K562 (cell line): ENCODE measurements at regions not wholly inside any gene's neighbourhood (a gene's known extent, or its start where the extent isn't known, plus 50 kb on each side); places are given as distances from the start of the nearest gene placed in this dataset.

Source experiments
- CEBPB ChIP-seq: fragments of 450-650 bp; IDR thresholded peaks from 2 replicates; pipeline ENCODE4 v1.6.1; 2016; ENCODE audit warnings: missing genetic modification characterization, missing compliant biosample characterization
- MAZ ChIP-seq, 2 experiments: fragments of 450-650 bp in 1 of 2; sonication (generic) in 1 of 2; formaldehyde crosslinking; IDR thresholded peaks in 1 of 2; conservative IDR thresholded peaks in 1 of 2; 2 replicates each; pipeline versions ENCODE4 v1.4.0 to v1.5.0; 2020; ENCODE audit warnings: mild to moderate bottlenecking in 1 of 2, missing genetic modification reagents in 1 of 2
- NR2F6 ChIP-seq: fragments of 450-650 bp; formaldehyde crosslinking; IDR thresholded peaks from 2 replicates; pipeline ENCODE4 v1.4.0; 2020; ENCODE audit warnings: mild to moderate bottlenecking
- POLR2AphosphoS2 ChIP-seq: IDR thresholded peaks from 2 replicates; pipeline ENCODE4 v1.6.1; 2012; ENCODE audit warnings: low read length, improper control_type of control experiment
- SRF ChIP-seq, 2 experiments: fragments of 250-450, 450-650 bp in 1 of 2; sonication (Bioruptor Pico) in 1 of 2; sonication (generic) in 1 of 2; formaldehyde crosslinking; IDR thresholded peaks; 2 replicates each; pipeline versions ENCODE4 v1.5.0 to v1.5.1; 2020 to 2022; ENCODE audit warnings: mild to moderate bottlenecking in 1 of 2, missing genetic modification reagents in 1 of 2
- TBL1XR1 ChIP-seq, 2 experiments: IDR thresholded peaks; 2 replicates each; pipeline ENCODE4 v1.6.1; 2012; ENCODE audit warnings: improper control_type of control experiment in 2 of 2, low read length in 2 of 2, mild to moderate bottlenecking in 1 of 2
- ZNF384 ChIP-seq: IDR thresholded peaks from 2 replicates; pipeline ENCODE4 v1.6.1; 2012; ENCODE audit warnings: low read depth, low read length, improper control_type of control experiment
- ZNF41 ChIP-seq: fragments of 250-450 bp; sonication (Bioruptor Pico); conservative IDR thresholded peaks from 2 replicates; pipeline ENCODE4 v1.4.0; 2020; ENCODE audit warnings: mild to moderate bottlenecking
- TF ChIP-seq, protein P1 (sequence below), 2 experiments: fragments of 450-650 bp; IDR thresholded peaks; 2 replicates each; pipeline ENCODE4 v1.6.1; 2016; ENCODE audit warnings: mild to moderate bottlenecking in 2 of 2, borderline replicate concordance in 1 of 2, low read depth in 1 of 2, moderate library complexity in 1 of 2
- TF ChIP-seq, protein P2 (sequence below): fragments of 450-650 bp; formaldehyde crosslinking; IDR thresholded peaks from 2 replicates; pipeline ENCODE4 v1.4.0; 2020; ENCODE audit warnings: mild to moderate bottlenecking, moderate library complexity

DNA sequence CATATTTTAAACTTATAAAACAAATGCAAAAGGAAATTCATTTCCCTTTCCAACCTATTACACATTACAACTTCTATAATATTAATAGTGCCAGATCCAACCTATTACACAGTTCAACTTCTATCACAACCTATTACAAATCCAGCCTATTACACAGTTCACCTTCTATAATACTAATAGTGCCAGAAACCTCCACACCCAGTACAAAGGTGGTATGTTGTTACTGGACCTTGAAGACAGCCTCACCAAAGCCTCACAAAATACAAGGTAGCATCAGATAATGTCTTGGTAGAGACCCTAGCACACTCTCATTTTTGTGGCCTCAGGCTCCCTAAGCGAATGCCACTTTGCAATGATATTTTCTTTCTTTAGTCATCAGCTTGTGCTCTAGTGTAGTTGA, 68.7 kb upstream of the PELI2 start (continued):
- TF ChIP-seq, protein P1, sequence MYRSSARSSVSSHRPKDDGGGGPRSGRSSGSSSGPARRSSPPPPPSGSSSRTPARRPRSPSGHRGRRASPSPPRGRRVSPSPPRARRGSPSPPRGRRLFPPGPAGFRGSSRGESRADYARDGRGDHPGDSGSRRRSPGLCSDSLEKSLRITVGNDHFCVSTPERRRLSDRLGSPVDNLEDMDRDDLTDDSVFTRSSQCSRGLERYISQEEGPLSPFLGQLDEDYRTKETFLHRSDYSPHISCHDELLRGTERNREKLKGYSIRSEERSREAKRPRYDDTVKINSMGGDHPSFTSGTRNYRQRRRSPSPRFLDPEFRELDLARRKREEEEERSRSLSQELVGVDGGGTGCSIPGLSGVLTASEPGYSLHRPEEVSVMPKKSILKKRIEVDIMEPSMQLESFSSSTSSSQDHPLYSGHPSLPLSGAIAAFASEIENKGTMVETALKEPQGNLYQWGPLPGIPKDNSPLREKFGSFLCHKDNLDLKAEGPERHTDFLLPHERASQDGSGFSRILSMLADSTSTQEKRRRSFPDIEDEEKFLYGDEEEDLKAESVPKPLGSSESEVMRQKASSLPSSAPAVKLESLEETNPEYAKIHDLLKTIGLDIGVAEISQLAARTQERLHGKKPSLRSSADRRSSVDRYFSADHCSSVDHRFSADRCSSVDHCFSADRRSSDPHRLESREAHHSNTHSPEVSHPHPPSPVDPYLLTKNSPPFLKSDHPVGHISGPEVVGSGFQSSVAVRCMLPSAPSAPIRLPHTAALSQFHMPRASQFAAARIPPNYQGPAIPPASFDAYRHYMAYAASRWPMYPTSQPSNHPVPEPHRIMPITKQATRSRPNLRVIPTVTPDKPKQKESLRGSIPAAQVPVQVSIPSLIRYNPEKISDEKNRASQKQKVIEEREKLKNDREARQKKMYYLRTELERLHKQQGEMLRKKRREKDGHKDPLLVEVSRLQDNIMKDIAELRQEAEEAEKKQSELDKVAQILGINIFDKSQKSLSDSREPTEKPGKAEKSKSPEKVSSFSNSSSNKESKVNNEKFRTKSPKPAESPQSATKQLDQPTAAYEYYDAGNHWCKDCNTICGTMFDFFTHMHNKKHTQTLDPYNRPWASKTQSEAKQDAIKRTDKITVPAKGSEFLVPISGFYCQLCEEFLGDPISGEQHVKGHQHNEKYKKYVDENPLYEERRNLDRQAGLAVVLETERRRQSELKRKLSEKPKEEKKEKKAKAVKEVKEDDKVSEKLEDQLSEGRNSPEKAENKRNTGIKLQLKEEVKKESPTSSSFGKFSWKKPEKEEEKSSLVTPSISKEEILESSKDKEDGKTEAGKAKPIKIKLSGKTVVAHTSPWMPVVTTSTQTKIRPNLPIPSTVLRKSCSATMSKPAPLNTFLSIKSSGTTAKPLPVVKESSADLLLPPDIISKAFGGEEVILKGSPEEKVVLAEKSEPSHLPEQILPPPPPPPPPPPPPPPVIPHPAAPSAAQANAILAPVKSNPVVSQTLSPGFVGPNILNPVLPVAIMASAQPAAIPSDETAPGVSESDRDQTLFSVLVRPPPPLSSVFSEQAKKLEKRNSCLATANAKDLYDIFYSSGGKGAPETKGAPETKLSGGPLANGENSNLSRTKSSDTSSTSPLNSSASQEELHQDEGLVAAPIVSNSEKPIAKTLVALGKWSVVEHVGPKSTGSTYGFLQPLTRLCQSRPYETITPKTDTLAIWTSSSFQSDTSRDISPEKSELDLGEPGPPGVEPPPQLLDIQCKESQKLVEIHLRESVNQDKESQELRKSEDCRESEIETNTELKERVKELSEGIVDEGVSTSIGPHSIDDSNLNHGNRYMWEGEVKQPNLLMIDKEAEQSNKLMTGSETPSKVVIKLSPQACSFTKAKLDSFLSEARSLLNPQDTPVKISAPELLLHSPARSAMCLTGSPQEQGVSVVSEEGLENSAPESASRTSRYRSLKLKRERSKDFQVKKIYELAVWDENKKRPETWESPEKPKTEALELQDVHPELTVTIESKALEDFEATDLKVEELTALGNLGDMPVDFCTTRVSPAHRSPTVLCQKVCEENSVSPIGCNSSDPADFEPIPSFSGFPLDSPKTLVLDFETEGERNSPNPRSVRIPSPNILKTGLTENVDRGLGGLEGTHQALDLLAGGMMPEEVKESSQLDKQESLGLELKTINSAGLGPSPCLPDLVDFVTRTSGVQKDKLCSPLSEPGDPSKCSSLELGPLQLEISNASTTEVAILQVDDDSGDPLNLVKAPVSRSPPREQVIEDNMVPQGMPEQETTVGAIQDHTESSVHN (IDR thresholded peaks at IDR 0.05; ENCODE audit: borderline replicate concordance in 1 of 2, low read depth in 1 of 2) = no peak
- TF ChIP-seq CEBPB (no peak), ZNF41 (CRISPR knock-in tag) (no peak), POLR2AphosphoS2 (no peak), MAZ (CRISPR knock-in tag; conservative IDR thresholded peaks at IDR 0.05 in 1 of 2, IDR thresholded peaks at IDR 0.05 in 1 of 2) (no peak), NR2F6 (CRISPR knock-in tag) (no peak), TBL1XR1 (IDR thresholded peaks at IDR 0.05; ENCODE audit: low read length in 2 of 2) (no peak), SRF (CRISPR knock-in tag; IDR thresholded peaks at IDR 0.05) (no peak), ZNF384 (no peak)
- TF ChIP-seq, protein P2, sequence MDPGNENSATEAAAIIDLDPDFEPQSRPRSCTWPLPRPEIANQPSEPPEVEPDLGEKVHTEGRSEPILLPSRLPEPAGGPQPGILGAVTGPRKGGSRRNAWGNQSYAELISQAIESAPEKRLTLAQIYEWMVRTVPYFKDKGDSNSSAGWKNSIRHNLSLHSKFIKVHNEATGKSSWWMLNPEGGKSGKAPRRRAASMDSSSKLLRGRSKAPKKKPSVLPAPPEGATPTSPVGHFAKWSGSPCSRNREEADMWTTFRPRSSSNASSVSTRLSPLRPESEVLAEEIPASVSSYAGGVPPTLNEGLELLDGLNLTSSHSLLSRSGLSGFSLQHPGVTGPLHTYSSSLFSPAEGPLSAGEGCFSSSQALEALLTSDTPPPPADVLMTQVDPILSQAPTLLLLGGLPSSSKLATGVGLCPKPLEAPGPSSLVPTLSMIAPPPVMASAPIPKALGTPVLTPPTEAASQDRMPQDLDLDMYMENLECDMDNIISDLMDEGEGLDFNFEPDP (CRISPR knock-in tag) = no peak
- TF ChIP-seq, all 486 proteins: peak for 0
